Right lobe of liver (tissue), 6 donors: ENCODE measurements at regions not wholly inside any gene's neighbourhood (a gene's known extent, or its start where the extent isn't known, plus 50 kb on each side); places are given as distances from the start of the nearest gene placed in this dataset.

Experiments used
- ATAC-seq, 4 donors: fragments of 200-7000 bp; cut with Tn5 transposase; one replicate each; pipeline ENCODE4 v1.9.1; 2020; ENCODE audit warnings: mild to moderate bottlenecking in 4 of 4, moderate library complexity in 4 of 4
- DNase-seq, 3 donors: peaks; one replicate each; pipeline ENCODE4 v3.0.0-alpha.2; 2020
- H3K27ac ChIP-seq, 3 donors: fragments of 200-600 bp; one replicate each; pipeline ENCODE4 v1.8.0; 2022
- H3K27me3 ChIP-seq, 2 donors: fragments of 200-600 bp; one replicate each; pipeline ENCODE4 v1.8.0; 2022
- H3K36me3 ChIP-seq, 4 donors: fragments of 200-600 bp; sonication (generic) in 1 of 4; one replicate each; pipeline versions ENCODE4 v1.5.1 to v1.8.0; 2017 to 2022; ENCODE audit warnings: control low read depth in 1 of 4
- H3K4me1 ChIP-seq, 4 donors: fragments of 200-600 bp; sonication (generic) in 1 of 4; one replicate each; pipeline versions ENCODE4 v1.5.1 to v1.8.0; 2017 to 2022; ENCODE audit warnings: control low read depth in 1 of 4
- H3K4me3 ChIP-seq, 3 donors: fragments of 200-600 bp; one replicate each; pipeline ENCODE4 v1.8.0; 2022
- H3K9me3 ChIP-seq, 4 donors: fragments of 200-600 bp; sonication (generic) in 1 of 4; one replicate each; pipeline versions ENCODE4 v1.5.1 to v1.8.0; 2017 to 2022; ENCODE audit warnings: control low read depth in 1 of 4
- CTCF ChIP-seq, 4 donors: fragments of 200-600 bp in 3 of 4; fragments of 450-650 bp in 1 of 4; IDR thresholded peaks; one replicate each; pipeline versions ENCODE4 v1.5.1 to v1.8.0; 2016 to 2022; ENCODE audit warnings: antibody characterized with exemption in 4 of 4, mild to moderate bottlenecking in 2 of 4
- POLR2A ChIP-seq: fragments of 450-650 bp; IDR thresholded peaks from one replicate; pipeline ENCODE4 v1.6.1; 2017; ENCODE audit warnings: antibody characterized with exemption, mild to moderate bottlenecking
- WGBS: methylation state at CpG from one replicate; pipeline ENCODE4 v1.1.6; 2018; ENCODE audit warnings: low coverage, low lambda C conversion rate; ENCODE audit not compliant: insufficient coverage; ENCODE audit errors: missing lambda C conversion rate; 5-methylcytosine and 5-hydroxymethylcytosine counted together
- intact Hi-C, 2 donors: fragments of 100-400 bp; cut with DNase I; formaldehyde crosslinking; loops; one replicate each; pipeline versions ENCODE4 v1.11.2 to v1.14.1; 2022
- donor health status: DM: no; HTN: yes; CAD: no.
- donor health status: DM: no; HTN: no; CAD: no.
- donor health status: DM: no; HTN: no; CAD: no.
- donor health status: DM: no; HTN: yes; CAD: no.
- donor health status: DM: no; HTN: yes; CAD: no.

GRCh38 chr2:16135196-16135912 is 195.0 kb downstream of the MYCN start:
- no peaks in the 10 kb centered on the region for H3K36me3 ChIP-seq
- H3K27me3 ChIP-seq: no peaks in the 10 kb centered on the region
- intact Hi-C loops: no loop called here
- H3K4me1 ChIP-seq: no peaks in the 10 kb centered on the region
- no peak overlapping the region for H3K27ac ChIP-seq
- DNase-seq (no peak), ATAC-seq (no peak)
- no peak overlapping the region for H3K4me3 ChIP-seq
- no peak for TF ChIP-seq POLR2A
- no peak for TF ChIP-seq CTCF (IDR thresholded peaks at IDR 0.05)
- no peaks in the 10 kb centered on the region for H3K9me3 ChIP-seq

- Histone ChIP-seq H3K27me3 (no peaks in the 10 kb centered on the region), H3K4me1 (no peaks in the 10 kb centered on the region), H3K9me3 (no peaks in the 10 kb centered on the region), H3K27ac (no peak overlapping the region), H3K36me3 (no peaks in the 10 kb centered on the region), H3K4me3 (no peak overlapping the region)
- intact Hi-C loops: no loop called here
- no peak for DNase-seq
- 86% methylated on average over 6 of the region's 9 CpGs for WGBS
- ATAC-seq: no peak
- TF ChIP-seq POLR2A (no peak), CTCF (IDR thresholded peaks at IDR 0.05) (no peak)
These were observed 194.3 kb downstream of the MYCN start for GRCh38 chr2:16134436-16135165.

GRCh38 chr2:16130906-16131400 is 190.6 kb downstream of the MYCN start:
- DNase-seq: no peak
- Histone ChIP-seq H3K27me3 (no peaks in the 10 kb centered on the region), H3K4me1 (no peaks in the 10 kb centered on the region), H3K27ac (no peak overlapping the region), H3K9me3 (no peaks in the 10 kb centered on the region), H3K36me3 (no peaks in the 10 kb centered on the region), H3K4me3 (no peak overlapping the region)
- ATAC-seq: no peak
- intact Hi-C loops: no loop called here
- no peak for TF ChIP-seq CTCF (IDR thresholded peaks at IDR 0.05)
- TF ChIP-seq POLR2A: no peak
- 66% methylated on average over 5 of the region's 8 CpGs for WGBS

- WGBS: 63% methylated on average over 3 of the region's 5 CpGs
- no peak for TF ChIP-seq POLR2A
- TF ChIP-seq CTCF (IDR thresholded peaks at IDR 0.05): no peak
- Histone ChIP-seq H3K4me3 (no peak overlapping the region), H3K27me3 (no peaks in the 10 kb centered on the region), H3K27ac (no peak overlapping the region), H3K4me1 (no peaks in the 10 kb centered on the region), H3K9me3 (no peaks in the 10 kb centered on the region), H3K36me3 (no peaks in the 10 kb centered on the region)
- DNase-seq (no peak), ATAC-seq (no peak)
- intact Hi-C loops: no loop called here
These were observed 190.2 kb downstream of the MYCN start for GRCh38 chr2:16130541-16130880.
